NCI-H2081 treated with DMSO at 0.1 percent for 48 hours (cell line): ENCODE measurements at regions not wholly inside any gene's neighbourhood (a gene's known extent, or its start where the extent isn't known, plus 50 kb on each side); places are given as distances from the start of the nearest gene placed in this dataset.

Experiments
- DNase-seq: peaks from one replicate; lab custom pipeline; 2025; lab: John Stamatoyannopoulos, UW

DNA sequence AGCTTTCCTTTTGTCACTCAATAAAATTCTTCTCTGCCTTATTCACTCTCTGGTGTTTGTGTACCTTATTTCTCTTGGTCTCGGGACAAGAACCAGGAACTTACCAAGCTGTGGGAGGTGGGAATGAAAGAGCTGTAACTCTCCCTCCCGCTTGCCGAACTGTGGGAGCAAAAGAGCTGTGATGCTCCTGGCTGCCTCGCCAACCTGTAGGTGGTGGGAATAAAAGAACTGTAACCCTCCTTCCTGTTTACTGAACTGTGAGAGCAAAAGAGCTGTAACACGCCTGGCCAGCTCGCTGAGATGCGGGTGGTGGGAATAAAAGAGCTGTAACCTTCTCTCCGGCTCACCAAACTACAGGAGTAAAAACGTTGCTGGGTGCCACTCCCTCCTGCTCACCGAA lies 314.1 kb upstream of the LRIG3 start:
- no peak for DNase-seq

DNA sequence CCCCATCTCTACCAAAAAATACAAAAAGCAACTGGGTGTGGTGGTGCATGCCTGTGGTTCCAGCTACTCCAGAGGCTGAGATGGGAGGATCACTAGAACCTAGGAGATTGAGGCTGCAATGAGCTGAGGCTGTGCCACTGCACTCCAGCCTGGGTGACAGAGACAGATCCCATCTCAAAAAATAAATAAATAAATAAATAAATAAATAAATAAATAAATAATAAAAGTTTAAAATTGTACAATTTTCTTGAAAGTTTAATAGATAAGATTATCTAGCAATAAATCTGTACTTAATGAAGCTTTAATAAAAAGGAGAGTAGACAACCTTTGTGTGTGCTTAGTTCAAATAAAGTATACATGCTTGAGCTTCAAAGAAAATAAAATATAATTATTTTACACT lies 310.0 kb upstream of the LRIG3 start:
- DNase-seq: no peak

DNA sequence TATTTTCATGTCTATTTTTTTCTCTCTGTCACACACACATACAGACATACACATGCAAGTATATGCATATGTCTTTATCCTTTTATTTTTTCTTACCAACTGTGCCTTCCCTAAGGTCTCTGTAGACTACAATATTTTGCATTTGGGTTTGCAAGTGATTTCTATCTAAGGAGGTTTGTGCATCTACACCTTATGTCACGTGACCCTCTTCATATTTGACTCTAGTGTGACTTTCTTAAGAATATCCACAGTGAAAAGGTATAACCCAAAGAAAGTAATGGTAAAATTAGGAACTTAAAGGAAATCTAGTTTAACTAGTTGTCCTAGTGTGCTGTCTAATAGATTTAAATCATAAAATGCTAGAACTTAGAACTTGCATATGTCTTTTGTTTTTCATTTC lies 298.8 kb upstream of the LRIG3 start:
- no peak for DNase-seq

DNA sequence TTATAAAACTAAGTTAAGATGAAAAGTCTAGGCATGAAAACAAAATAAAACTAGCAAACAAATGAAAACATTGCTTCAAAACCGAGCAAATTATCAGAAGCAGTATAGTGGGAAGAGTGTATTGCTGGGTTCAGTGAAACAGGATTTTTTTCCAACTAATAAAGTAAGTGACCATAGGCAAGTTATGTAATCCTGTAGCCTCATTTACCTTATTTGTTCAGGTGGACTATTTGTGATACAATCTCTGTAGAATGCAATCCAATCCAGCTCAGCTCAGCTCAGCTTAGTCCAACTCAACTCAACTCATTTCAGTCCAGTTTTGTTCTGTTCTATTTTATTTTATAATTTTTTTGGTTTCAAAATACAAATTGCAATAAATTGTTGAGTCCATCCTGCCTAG lies 276.7 kb upstream of the LRIG3 start:
- no peak for DNase-seq

DNA sequence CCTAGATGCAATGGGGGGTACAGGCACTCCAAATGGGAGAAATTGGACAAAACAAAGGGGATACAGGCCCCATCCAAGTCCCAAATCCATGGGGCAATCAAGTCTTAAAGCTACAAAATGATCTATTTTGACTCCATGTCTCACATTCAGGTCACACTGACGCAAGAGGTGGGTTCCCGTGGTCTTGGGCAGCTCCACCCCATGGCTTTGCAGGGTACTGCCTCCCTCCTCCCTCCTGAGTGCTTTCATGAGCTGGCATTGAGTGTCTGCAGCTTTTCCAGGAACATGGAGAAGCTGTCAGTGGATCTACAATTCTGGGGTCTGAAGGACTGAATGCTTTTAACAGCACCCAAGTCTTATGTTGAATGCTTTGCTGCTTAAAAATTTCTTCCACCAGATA lies 274.5 kb upstream of the LRIG3 start:
- no peak for DNase-seq

DNA sequence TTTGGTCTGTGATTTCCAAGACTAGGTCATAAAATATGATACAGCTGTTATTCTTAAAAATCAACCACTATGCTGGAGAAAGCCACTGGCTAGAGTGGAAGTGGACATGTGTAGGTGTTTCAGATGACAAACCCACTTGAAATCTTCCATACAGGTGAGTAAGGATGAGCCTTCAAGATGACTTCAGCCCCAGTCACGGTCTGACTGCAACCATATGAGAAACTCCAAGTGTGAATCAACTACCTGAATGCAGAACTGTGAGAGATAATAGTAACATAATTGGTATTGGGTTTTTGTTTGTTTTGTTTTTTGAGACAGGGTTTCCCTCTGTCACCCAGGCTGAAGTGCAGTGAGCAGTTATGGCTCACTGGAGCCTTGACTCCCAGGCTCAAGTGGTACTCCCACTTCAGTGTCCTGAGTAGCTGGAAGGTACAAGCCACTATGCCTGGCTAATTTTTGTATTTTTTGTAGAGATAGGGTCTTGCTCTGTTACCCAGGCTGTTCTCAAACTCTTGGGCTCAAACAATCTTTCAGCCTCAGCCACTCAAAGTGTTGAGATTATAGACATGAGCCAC lies 273.3 kb upstream of the LRIG3 start:
- no peak for DNase-seq

DNA sequence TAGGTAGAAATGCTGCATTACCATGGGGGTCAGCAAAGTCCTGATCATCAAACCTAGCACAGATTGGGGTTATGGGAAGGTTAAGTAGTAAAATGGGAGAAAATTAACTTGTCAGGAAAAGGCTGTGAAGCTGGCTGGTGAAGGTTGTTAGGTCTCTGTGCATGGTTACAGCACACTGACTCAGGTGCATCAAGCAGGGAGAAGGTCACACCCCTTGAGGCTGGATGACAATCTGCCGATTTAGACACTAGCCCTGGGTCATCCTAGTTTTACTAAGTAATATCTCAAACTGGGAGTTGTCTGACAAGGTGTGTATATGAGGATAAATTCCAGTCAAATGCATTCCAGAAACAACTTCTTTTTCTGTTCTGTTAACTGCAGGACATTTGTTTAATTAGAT lies 271.1 kb upstream of the LRIG3 start:
- DNase-seq: no peak

DNA sequence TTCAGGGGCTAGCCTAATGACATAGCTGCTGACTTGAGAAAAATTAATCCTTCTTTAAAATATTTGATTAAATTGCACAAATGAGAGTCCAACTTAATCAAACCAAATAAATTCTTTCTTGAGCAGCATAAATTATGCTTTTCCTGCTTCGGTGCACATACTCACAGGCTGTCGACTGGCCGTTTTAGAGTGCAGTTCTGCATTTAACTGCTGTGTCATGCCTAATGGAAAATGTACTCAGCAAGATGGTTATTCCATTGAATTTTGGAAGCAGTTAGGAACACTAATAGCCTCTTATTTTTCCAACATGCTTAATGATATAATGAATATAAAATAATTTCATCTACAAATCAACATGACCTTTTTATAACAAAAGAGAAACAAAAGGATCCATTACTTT lies 266.1 kb upstream of the LRIG3 start:
- no peak for DNase-seq

DNA sequence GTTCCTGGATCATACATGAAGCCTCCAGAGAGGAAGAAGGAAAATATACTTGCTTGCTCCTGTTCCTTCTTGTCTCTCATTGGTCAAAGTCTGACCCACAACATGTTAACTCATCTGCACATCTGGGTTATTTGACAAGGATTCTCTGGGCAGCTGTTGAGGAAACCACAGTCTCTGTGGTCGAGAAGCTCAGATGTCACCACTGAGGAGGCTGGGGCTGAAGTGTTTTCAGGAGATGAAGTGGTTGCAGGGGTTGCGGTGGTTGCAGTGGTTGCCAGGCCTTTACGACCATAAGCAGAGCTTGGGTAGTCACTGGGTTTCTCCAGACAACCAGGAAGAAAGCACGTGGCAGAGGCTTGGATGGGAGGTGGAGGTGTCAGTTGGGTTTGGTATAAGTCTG lies 265.0 kb upstream of the LRIG3 start:
- no peak for DNase-seq

DNA sequence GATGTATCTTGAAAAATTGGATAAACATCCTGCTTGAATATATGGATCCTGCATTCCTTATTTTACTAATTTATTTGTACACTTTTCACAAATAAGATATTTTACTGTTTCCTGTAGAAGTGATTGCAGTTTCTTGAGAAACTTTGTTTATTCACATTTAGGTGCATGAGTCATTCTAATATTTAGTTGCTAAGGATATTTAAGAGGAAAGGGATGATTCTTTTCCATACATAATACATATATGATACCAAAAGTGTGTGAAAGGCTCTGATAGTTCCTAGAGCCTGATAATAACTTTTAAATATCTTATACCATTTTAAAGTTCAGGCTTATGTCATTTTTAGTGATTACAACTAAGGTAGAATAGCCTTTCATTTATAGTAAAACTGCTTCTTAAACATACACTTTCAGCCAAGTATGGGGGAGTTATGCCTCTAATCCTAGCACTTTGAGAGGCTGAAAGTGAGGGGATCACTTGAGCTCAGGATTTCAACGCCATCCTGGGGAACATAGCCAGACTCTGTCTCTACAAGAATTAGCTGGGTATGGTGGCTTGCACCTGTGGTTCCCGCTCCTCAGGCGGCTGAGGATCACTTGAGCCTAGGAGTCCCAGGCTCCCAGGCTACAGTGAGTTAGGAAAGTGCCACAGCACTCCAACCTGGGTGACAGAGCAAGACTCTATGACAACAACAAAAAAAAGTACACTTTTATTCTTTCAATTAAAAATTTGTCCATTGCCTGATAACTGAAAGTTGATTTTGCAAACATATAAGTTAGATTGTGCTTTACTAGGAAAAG lies 262.6 kb upstream of the LRIG3 start:
- DNase-seq: no peak

DNA sequence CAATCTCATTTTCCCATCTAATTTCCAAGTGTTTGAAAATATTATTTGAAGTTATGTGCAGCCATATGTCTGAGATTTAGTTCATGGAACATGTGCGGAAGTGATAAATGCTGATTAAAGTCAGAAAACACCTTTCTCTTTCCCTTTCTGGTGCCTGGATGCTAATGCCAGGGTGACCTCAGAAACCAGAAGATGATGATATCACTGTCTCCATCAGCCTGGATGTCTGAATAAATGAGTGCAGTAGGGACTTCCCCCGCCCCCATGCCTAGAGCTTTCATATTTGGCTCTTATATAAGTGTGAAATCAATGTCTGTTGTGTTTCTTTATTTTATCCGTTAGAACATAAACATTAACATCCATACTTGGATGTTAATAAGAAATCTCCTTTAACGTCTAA lies 261.9 kb upstream of the LRIG3 start:
- DNase-seq: no peak

DNA sequence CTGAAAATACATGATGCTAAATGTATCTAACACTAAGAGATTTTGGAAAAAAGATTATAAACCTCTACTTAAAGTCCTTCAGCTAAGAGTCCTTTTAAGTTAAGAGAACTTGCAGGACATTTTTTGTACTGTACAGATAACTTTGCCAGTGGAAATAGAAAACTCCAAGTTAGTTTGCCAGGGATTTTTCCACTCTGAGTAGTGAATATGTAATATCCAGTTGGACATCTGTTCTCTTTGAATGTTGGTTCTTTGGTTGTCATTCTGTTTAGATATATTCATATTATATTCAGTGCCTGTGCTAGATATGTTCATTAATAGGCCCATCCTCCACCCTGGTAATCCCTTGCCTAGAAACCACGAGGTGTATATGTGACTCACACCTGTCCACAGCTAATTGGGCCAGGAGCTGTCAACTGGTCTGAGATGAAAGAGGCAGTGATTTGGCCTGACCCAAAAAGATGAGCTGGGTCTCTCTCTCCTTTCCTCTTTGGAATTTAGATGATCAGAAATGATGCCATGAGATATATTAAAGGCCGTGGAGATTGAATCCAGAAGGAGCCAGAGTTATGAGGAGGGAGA lies 261.0 kb upstream of the LRIG3 start:
- no peak for DNase-seq

DNA sequence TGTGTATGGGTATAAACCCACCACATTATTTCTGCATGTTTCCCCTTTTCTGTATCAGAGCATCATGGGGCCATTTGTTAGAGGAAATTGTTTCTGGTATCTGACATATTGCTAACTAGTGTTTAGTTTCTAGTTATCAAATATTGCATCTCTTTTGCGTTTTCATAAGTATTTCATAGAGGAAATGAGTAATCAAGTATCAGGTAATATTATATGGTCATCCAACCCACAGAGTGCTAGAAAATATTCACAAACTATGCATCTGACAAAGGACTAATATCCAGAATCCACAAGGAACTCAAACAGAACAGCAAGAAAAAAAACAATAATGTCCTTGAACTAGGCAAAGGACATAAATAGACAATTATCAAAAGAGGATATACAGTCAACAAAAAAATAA lies 258.9 kb upstream of the LRIG3 start:
- DNase-seq: no peak

DNA sequence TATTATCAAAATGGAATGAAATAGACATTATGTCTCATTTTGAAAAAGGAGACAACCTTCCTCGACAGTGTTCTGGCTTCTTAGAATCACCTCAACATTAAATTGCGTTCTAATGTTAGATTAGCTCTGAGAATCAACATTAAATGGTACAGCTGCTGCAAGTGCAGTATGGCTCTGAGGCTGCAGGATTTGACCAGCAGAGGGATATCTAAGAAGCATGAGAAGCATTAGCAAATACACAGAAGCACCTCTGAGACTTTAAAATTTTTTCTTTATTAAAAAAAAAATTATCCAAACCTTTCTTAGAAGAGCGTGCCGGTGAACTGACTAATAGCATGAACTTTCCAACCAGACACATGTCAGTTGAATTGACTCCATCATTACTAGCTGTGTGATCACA lies 253.4 kb upstream of the LRIG3 start:
- DNase-seq: no peak

DNA sequence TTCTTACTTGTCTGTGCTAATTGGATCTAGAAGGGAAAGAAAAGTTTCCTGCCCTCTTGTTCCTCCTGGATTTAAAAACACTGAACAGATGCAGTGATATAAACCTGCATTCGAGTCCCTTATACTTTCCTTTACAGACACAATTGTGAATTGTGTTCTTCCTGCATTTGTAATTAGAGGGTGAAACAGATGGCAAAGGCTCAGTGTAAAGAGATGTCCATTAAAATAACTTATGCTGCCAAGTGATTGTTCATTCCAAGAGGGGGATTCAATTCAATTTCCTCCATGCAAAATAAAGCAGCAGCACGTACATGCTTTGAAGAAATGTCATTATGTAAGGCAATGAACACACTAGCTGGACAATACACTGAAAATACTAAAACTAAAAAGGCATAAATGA lies 248.3 kb upstream of the LRIG3 start:
- no peak for DNase-seq

DNA sequence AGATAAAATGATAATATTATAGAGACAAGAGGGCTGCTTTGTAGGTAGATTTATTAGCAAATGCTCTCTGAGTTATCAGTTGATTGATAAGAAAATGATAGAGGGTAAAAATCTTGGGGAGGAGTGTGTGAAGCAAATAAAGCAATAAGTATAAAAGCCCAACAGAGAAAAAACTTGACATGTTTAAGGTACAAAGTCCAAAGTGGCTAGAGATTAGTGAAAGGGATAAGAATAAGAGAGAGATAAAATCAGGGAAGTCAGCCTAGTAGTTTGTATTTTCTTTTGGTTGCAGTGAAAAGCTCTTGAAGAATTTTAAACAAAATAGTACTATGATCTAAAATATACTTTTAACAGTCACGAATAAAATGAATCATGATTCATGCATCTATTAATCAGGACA lies 246.2 kb upstream of the LRIG3 start:
- no peak for DNase-seq

DNA sequence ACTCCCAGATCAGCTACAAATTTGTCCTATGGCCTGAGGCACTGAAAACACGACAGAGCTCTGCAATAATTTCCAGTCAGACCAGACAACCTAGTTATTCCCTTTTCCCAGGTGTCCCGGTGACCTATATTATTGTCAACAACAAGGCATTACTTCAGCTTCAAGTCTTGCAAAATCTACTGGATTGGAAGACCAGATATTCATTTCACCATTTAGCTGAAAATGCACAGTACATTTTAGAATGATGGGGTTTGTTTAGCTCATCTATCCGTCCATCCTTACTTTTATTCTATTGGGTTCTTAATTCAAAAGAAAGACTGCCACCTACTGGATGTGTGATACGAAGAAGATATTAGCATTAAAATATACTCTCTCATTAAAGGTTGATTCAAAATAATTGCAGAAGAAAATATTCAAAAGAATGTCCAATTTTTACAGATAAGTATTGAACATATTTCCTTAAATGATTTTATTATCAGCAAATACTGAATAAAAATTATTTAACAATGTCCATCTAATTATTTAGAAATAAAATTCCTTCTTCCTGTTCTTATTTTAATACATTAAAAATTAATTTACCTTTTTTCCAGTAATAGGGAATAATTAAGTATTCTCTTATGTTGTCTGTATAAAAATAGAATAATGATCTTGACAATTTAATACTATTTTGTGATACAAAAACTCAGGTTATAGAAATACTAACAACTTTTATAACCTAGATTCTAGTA lies 244.9 kb upstream of the LRIG3 start:
- DNase-seq: peak; percentile 25

DNA sequence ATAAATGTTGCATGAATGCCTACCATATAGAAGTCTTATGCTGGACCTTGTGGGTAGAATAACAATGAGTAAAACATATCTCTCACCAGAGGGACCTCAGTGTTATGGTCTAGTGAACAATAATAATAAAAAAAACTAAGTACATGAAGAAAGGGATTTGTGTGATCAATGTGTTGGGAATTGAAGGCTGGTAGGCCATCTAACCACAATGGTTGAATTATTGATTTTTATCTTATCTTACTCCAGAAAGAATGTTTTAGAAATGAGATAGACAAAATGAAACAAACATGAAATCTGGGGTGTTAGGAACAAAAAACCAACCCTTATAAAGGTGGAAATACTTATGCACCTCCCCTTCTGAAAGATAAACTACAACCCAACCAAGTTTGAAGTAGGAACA lies 243.9 kb upstream of the LRIG3 start:
- no peak for DNase-seq

DNA sequence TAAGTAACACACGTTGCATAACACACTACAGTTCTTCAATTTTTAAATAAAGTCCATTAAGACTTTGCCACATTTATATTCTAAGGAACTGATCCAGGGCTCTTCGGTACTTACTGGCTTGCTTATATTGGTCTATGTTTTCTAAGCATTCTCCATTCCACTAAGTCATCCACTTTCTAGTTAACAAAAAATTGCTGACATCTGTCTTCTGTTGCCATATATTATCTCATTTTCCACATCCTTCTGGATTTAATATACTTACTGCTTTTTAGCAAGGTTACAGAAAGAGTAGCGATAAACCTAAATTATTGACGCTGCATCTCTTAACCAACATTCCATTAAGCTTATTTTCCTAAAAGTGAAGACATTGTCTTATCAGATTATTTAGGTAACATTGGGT lies 238.4 kb upstream of the LRIG3 start:
- DNase-seq: no peak

DNA sequence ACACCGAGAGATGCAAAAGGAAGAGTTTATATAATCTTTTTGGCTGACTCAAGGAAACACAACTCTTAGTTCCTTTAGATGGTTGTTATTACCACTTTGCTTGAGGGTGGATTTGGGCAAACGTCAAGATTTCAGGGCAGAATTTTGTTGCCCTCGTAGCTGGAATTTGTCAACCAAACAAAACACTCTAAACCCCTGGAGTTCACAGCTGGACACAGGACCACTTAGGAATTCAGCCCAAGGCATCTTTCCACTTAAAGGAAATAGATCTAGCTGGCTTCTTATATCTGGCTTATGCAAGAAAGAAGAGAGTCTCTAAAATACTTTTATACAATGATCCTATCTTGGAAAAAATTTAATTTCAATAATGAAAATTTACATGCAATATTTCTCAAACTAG lies 237.8 kb upstream of the LRIG3 start:
- no peak for DNase-seq

DNA sequence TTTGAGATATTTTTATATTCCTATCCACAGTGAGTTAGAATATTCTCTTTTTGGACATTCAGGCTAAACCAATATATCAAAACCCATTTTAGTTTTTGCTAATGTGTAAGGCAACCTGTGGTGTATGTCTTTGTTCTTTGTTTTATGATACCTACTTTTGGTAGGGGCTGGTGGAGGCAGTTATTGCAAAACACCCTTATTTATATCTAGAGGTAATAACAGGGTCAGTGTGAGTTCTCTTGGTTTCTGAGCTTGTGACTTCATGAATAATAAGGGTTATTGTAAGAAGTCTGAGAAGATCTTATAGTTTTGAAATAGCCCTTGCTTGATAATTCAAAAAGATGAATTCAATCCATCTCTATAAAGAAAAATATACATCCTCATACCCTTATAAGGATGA lies 235.1 kb upstream of the LRIG3 start:
- DNase-seq: no peak

DNA sequence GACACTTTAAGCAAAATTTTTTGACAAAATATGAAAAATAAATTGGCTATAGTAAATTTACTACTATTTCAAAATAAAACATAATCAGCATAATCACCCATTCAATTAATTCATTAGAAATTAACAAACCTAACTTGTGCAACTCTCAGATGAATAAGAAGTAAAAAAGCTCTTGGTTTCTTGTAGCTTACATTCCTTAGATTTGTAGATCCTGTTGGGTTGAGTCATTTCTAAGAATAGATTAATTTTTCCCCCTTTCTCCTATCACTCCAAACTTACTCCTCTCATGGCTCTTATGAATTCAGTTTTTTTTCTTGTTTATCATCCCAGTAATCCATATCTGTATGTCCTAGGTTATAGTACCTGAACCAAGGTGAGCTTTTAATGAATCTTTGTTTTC lies 230.9 kb upstream of the LRIG3 start:
- DNase-seq: no peak

DNA sequence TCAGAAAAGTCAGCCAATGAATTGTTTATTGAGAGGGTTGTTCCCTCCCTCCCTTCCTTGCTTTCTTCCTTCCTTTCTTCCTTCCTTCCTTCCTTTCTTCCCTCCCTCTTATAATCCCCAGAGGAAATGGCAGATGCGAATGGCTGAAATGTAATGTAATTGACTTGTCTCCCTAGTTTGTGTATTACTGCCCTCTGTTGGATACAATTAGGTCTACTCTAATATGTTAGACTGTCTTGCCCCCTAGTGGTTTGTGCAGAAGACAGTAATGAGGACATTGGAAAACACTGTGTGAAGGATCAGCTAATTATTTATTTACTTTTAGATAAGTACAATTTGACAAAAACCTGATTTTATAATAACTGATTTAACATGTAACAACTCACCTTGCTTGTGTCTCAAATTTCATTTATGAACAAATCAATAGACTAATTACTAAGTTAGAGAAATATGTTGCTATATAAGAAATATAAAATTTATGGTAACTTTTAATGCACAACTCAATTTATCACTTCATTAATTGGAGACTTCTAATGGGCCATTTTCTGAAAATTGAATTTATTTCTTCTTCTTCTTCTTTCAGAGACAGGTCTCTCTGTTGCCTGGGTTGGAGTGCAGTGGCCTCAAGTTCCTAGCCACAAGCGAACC lies 229.8 kb upstream of the LRIG3 start:
- DNase-seq: peak; percentile 86
